GM19193 (cell line): ENCODE measurements at regions not wholly inside any gene's neighbourhood (a gene's known extent, or its start where the extent isn't known, plus 50 kb on each side); places are given as distances from the start of the nearest gene placed in this dataset.

Experiments used
- POLR2A ChIP-seq: IDR thresholded peaks from 4 replicates; pipeline ENCODE4 v1.6.1; 2011; ENCODE audit not compliant: insufficient read depth, insufficient read length; ENCODE audit errors: extremely low read depth

DNA sequence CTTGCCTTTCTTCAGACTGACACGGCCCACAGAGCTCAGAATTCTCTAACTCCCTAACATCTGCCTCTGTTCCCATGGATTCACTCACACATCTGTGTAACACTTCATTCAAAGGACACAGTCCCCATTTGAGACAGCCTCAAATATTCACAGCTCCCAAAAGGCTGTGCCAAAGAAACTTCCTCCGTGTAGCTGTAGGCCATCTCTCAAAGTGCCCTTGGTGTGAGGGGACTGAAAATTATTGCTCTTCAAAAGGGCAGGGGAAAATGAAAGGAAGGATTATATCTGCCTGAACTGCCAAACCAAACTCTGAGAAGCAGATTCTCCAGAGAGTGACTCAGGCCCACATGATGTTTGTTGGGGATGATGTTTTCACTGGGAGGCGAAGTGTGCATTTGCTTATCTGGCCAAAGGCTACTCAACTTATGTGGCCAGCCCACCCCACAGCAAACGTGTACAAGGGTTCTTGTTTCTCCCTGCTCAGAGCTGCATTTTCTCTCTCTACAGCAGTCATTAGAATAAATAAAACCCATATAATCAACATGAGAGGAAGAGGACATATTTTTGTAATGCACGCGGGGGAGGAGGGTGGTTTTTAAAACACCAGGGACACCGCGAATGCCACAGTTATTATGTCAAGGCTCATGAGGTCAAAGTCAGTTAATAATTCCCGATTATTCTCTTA lies 302.4 kb upstream of the NFE2L3 start:
- TF ChIP-seq POLR2A, result no peak

DNA sequence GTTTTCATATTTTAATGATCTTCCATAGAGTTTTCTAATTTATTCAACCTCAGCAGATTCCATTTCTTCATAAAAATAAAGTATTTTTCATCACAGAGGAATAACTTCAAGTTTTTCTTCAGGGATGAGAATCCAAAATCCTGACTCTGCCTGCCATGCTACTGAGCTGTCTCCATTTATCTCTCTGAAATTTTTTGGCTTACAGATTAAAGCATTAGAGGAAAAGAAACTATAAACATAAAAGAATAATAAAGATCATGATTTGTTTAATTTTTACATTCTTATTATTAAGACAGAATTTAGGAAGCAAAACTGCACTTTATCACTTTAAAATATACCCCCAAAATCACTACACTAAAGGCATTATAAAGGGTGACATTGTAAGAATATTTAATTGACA lies 301.8 kb upstream of the NFE2L3 start:
- TF ChIP-seq POLR2A, result no peak

DNA sequence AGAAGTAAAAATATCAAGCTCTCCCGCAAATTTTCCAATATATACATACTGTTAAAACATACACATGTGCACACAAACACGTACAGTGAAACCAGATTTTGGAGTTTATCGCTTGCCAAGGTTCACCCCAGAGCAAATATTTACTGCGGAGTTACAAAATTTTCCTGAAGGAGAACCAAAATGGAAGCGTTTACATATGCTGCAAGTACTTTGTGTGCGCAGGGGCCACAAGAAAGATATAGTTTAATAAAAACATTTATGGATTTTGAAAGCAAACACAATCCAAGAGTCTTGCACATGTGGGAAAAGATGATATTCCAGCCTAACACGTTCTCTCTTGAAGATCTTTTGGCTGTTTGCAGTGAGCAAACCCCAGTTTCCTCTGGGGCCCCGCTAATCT lies 301.3 kb upstream of the NFE2L3 start:
- no peak for TF ChIP-seq POLR2A

DNA sequence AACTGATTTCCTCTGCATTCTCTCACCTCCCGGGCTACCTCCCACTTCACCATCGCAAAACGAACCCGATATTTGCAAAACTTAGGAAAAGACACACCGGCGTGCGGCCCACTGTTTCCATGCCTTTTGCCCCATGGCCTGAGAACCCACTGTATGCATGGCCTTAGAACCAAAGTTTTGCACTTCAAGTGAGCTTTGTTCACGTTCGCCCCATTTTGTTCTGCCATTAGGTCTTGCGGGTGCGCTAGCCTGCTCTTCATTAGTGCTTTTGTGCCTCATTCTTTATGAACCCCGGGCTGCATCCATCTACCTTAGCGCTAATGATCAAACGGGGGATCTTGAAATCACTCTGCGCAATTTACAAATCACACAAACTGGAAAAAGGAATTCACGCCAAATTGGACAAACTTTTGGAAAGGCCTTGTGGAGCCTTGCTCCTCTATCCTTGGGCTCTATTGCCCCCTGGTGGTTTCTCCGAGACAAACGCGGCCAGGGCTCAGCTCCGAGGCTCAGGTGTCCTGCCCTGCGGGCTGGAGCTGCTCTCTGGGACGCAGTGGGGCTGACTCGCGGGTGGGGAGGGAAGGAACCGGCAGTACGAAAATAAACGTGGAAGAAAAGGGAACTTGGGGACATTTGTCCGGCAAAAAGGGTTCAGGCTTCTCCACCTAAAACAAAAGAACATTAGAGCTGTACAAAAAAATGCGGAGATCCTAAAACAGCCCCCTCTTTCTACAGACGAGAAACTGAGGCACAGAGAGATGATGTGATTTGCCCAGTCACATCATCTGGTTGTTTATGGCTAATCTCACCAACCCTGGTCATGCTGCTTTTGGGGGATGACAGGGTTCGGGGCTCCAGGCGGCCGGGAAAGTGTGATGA lies 300.4 kb upstream of the NFE2L3 start:
- TF ChIP-seq POLR2A, result no peak

DNA sequence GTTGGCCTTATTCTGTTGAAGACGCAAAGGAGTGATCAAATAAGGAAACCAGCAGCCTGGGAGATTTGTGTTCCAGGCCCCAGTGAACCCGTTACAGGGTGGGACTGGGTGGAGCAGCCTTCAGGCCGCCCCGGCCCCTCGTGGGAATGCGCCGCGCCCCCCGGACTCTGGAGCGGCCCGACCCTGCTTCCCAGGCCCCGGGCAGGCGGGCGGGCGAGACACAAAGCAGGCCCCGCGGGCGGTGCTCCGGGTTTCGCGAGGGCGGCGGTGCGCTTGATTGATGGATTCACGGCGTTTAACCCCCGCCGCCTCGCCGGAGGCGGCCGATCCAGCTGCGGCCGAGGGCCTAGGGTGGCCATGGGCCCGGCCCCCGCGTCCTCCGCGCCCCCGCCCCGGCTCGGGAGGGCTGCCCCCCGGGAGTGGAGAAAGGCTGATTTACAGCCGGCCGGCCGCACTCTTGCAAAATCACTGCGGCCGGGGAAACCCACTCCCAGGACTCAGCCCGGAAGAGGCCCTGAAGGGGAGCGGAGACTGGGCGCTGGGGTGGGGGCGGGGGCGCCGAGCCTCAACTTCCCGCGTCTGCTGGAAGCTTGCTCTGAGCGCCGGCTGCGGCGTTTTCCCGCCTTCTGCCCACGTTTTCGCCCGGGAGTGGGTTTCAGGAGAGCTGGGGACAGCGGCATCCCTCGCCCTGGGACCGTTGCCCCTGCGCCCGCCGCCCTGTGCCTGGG lies 299.6 kb upstream of the NFE2L3 start:
- no peak for TF ChIP-seq POLR2A

DNA sequence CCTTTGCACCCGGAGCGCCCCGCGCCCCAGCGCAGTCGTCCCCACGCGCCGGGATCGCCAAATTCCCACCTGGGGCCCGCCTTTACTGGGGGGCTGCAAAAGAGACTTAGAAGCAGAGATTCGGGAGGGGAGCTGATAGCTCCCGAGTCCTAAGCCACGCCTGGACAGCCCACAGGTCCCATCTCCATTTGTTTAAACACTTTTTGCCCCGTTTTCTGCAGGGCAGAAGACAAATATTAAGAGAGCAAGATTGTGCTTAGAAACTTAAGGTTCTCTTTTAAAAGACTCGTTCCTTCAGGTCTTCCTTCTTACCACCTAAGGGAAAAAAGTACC lies 299.1 kb upstream of the NFE2L3 start:
- no peak for TF ChIP-seq POLR2A

DNA sequence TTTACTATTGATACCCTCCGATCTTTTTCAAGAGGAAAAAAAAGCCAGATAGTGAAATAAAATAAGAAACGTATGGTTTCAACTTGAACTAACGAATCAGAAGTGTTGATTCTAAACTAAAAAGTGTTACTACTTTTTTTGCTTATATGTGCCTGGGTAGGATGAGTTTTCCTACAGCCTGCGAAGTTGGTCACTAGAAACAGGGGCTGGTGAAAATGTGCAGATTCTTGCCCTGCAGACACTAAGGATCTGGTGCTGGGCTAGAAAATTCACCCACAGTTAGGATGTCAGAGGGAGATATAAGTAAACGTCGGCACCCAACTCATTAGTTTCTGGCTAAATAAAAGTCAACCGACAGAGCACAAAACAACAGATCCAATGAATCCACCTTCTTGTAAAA lies 298.7 kb upstream of the NFE2L3 start:
- TF ChIP-seq POLR2A, result no peak

DNA sequence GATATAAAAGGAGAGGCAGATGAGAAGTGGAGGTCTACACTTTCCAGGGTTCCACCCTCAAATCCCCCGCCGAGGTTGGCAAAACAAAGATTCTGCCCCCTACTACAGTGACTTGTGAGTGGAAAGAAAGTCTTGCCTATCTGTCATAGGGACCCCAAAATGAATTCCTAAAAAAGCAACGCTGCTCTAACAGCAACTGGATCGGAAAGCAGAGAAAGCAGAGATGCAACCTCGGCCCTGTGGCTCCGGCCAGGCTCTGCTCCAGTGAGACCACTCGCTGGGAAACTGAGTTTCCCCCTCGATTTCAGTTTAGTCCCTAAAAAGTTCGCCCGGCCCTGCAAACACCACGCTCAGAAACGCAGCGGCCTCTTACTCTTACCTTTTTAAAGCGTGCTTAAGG lies 297.9 kb upstream of the NFE2L3 start:
- TF ChIP-seq POLR2A, result no peak

DNA sequence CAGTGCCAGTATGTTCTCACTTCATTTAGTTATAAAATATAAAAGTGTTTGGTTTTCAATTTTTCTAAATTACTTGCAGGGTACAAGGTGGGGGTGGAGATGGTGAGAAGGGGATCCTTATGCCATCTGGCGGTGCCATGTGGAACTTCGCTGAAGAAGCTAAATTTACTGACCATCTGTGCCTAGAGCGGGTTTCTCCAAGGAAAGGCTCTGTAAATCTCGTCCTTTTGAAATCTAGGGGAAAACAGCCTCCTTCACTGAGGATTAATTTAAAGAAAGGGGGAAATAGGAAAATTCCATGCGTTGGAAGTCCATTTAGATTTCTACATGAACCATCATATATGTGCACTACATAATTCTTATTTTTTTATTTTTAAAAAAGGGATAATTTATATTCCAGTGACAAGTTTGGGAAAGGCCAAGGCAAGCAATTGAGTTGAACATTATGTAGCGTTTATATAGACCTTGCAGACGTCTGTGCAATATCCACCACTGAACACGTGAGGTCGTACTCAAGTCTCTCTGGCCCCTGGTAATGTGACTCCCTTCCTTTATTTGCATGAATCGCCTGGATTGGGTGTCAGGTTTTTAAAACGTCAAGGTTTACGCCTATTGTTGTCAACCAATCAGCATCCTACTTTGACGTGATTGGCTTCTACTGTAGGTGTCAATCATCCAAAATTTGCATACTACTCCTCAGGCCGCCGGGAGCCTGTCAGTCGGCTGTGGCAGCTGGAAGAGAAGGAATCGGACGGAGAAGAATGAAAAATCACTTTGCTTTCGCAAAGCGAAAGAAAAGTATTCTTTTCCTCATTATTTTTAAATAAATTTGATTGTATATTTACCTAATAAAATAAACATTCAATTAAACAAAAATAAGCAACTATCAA lies 297.1 kb upstream of the NFE2L3 start:
- TF ChIP-seq POLR2A, result no peak

DNA sequence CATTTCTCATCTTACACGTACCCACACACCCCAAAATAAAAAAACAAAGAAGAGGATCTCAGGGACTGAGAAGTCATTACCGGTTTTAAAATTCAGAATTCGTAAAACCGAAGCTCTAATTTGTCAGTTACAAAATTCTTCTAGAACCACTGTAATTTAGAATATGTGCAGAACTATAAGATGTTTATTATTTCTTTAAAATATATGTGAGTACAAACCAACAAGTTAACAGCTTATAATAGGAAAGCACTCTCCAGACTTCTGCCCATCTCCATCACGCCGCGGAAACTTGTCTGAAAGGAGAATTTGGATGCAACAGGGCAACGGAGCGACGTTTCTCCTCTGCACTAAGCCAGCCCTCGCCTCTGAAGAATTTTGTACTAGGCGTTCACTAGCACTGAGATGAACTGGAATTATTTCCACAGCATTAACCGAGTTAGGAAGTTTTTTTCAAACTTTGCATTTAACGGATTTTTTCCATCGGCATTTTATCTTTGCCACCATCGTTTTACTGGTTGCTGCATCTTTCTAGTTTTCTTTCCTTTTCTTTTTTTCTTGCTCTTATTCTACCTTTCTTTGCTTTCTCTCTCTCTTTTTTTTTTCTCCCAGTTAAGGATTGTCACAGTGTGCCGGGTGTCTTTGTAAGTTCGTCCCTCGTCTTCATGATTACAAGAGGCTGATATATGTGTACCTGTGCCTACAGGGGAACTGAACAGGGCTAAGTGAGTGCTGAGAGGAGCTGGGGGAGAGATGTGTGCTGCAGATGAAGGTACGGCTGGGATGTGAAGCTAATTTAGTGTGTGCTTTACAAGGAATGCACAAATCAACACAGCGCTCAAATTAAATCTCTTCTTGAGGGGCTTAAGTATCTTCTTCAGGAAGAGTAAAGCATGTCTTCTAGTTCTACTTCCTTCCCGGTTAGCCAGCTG lies 295.9 kb upstream of the NFE2L3 start:
- TF ChIP-seq POLR2A, result no peak

DNA sequence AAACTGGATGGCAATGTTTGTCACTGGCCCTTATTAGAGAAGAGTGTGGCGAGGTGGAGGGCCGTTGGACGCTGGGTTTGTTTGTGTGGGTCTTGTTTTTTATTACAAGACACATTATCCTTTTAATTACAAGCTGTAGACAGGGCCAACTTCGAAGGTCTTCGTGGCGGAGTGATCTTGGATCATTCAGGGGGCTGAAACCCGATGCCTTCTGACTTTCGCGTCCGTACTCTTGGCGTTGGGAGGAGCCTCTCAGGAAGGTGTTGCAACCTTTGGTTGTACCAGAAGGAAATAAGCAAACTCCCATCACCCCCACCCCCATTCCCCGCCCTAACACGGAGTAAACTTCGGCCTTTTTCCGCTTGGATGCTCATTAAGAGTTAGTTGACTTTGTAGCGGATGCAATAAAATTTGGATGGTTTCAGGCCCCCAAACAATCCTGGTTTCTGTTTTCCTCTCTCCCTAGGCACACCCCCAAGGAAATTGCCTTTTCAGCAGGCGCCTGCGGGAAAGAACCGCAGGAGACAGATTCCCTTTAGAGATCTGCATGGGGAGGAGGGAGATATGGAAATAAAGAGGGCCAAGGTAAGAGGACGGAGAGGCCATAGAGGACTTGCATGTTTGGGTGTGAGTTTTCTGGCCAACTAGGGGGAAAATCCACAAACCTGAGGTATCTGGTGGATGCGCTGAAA lies 294.5 kb upstream of the NFE2L3 start:
- TF ChIP-seq POLR2A, result no peak

DNA sequence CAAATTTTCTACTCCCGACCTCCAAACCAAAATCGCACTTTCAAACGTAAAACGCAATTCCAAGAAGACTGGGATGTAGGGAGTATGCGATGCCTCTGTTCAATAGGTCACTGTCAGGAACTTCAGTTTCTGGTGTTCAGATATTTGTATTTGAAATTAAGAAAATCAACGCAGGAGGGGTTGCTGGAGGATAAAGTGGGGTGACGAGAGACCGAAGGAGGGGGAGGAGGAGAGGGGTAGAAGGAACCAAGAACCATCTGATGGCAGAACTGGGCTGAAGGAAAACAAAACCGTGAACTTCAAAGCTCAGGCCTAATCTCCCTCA lies 293.8 kb upstream of the NFE2L3 start:
- no peak for TF ChIP-seq POLR2A

DNA sequence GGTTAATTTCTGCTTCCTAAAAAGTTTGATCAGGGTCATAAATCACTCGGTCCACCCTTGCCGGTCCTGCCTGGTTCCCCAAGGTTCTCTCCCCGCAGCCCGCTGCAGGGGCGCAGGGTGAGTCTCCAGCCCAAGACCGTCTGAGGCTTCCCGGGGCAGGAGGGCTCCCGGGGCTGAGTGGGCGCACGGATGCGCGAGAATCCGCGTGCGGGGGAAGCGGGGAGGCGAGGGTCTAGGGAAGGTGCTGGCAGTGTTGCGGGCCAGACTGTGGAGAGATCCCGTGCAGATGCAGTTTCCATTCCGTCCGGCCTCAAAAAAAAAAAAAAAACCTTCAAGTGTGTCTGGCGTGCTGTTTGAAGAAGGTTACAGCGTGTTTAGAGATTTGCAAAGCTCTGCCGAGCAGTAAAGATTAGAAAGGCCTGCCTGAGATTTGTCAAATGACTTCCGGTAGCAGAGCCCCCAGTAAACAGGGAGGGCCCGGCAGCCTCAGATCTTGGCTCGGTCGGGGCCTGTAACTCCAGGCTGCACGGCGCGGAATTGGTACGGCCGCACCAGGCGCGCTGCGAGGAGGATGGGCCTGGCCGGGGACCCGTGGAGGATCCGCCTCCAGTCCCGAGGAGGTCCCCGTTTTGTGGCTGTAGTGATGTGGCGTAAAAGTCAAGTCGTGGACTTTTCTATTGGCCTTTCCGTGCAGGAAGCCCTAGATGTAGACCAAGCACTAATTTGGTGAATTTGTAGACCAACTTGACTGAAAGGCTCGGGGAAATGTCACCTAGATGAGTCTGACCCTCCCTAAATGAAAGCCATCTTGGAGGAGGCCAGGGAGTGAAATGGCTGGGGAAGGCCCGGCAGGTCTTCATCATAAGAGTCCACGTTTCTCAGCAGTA lies 293.2 kb upstream of the NFE2L3 start:
- no peak for TF ChIP-seq POLR2A
